ENCODE measurements at regions not wholly inside any gene's neighbourhood (a gene's known extent, or its start where the extent isn't known, plus 50 kb on each side); places are given as distances from the start of the nearest gene placed in this dataset.

- Histone ChIP-seq H3K79me2 (ENCODE audit: low read depth) (no peaks in the 10 kb centered on the region), H4K20me1 (ENCODE audit: insufficient read depth) (no peaks in the 10 kb centered on the region), H2AFZ (no peak overlapping the region), H3K9me3 (ENCODE audit: insufficient read depth, low read depth) (no peaks in the 10 kb centered on the region; the same call in 1 of the 2 replicates), H3K27me3 (ENCODE audit: insufficient read depth, low read depth) (no peaks in the 10 kb centered on the region), H3K27ac (no peak overlapping the region), H3K4me2 (no peak overlapping the region), H3F3A (ENCODE audit: insufficient read depth, low read depth) (peaks cover 8% of the 10 kb centered on the region; the same call in 1 of the 2 replicates), H3K36me3 (ENCODE audit: low read depth) (no peaks in the 10 kb centered on the region), H3K4me1 (replicated peaks; ENCODE audit: insufficient read depth) (peaks cover 18% of the 10 kb centered on the region), H3K4me3 (no peak overlapping the region), H3K9me2 (ENCODE audit: insufficient read depth) (no peaks in the 10 kb centered on the region)
- no peak for TF ChIP-seq EZH2 (IDR thresholded peaks at IDR 0.05; ENCODE audit: low read depth)
- TF ChIP-seq, protein P1, sequence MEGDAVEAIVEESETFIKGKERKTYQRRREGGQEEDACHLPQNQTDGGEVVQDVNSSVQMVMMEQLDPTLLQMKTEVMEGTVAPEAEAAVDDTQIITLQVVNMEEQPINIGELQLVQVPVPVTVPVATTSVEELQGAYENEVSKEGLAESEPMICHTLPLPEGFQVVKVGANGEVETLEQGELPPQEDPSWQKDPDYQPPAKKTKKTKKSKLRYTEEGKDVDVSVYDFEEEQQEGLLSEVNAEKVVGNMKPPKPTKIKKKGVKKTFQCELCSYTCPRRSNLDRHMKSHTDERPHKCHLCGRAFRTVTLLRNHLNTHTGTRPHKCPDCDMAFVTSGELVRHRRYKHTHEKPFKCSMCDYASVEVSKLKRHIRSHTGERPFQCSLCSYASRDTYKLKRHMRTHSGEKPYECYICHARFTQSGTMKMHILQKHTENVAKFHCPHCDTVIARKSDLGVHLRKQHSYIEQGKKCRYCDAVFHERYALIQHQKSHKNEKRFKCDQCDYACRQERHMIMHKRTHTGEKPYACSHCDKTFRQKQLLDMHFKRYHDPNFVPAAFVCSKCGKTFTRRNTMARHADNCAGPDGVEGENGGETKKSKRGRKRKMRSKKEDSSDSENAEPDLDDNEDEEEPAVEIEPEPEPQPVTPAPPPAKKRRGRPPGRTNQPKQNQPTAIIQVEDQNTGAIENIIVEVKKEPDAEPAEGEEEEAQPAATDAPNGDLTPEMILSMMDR (conservative IDR thresholded peaks at IDR 0.05): no peak
- DNase-seq: no peak
- POLR2A ChIA-PET (ENCODE audit: unreplicated experiment): no interaction called here
- CTCF ChIA-PET: no interaction called here
- no TSS peak for BruUV-seq (replicated peaks)
- intact Hi-C loops (cut with micrococcal nuclease; ENCODE audit: unreplicated experiment): no loop called here
Observed at GRCh38 chr6:105872249-105872648, 213.9 kb upstream of the PRDM1 start.

GRCh38 chr6:105871542-105871941 lies 214.6 kb upstream of the PRDM1 start:
- intact Hi-C loops (cut with micrococcal nuclease; ENCODE audit: unreplicated experiment): no loop called here
- H3F3A ChIP-seq (ENCODE audit: insufficient read depth, low read depth): peaks cover 8% of the 10 kb centered on the region; the same call in 1 of the 2 replicates
- H3K27ac ChIP-seq: no peak overlapping the region
- H3K4me1 ChIP-seq (replicated peaks; ENCODE audit: insufficient read depth): peaks cover 18% of the 10 kb centered on the region
- DNase-seq: no peak
- no peak overlapping the region for H3K4me3 ChIP-seq
- H3K4me2 ChIP-seq: no peak overlapping the region
- no TSS peak for BruUV-seq (replicated peaks)
- H3K27me3 ChIP-seq (ENCODE audit: insufficient read depth, low read depth): no peaks in the 10 kb centered on the region
- H3K9me3 ChIP-seq (ENCODE audit: insufficient read depth, low read depth): no peaks in the 10 kb centered on the region; the same call in 1 of the 2 replicates
- ChIA-PET POLR2A (ENCODE audit: unreplicated experiment) (no interaction called here), CTCF (no interaction called here)
- H2AFZ ChIP-seq: no peak overlapping the region
- no peaks in the 10 kb centered on the region for H3K36me3 ChIP-seq (ENCODE audit: low read depth)
- no peaks in the 10 kb centered on the region for H3K9me2 ChIP-seq (ENCODE audit: insufficient read depth)
- H3K79me2 ChIP-seq (ENCODE audit: low read depth): no peaks in the 10 kb centered on the region
- H4K20me1 ChIP-seq (ENCODE audit: insufficient read depth): no peaks in the 10 kb centered on the region
- TF ChIP-seq EZH2 (IDR thresholded peaks at IDR 0.05; ENCODE audit: low read depth): no peak
- TF ChIP-seq, protein P1 (conservative IDR thresholded peaks at IDR 0.05): no peak

- H3K9me3 ChIP-seq (ENCODE audit: insufficient read depth, low read depth): no peaks in the 10 kb centered on the region; the same call in 1 of the 2 replicates
- H3F3A ChIP-seq (ENCODE audit: insufficient read depth, low read depth): peaks cover 8% of the 10 kb centered on the region; the same call in 1 of the 2 replicates
- H2AFZ ChIP-seq: no peak overlapping the region
- no peaks in the 10 kb centered on the region for H3K9me2 ChIP-seq (ENCODE audit: insufficient read depth)
- no peaks in the 10 kb centered on the region for H4K20me1 ChIP-seq (ENCODE audit: insufficient read depth)
- no peaks in the 10 kb centered on the region for H3K79me2 ChIP-seq (ENCODE audit: low read depth)
- no peaks in the 10 kb centered on the region for H3K27me3 ChIP-seq (ENCODE audit: insufficient read depth, low read depth)
- DNase-seq: no peak
- TF ChIP-seq, protein P1 (conservative IDR thresholded peaks at IDR 0.05): no peak
- no peak overlapping the region for H3K4me2 ChIP-seq
- H3K36me3 ChIP-seq (ENCODE audit: low read depth): no peaks in the 10 kb centered on the region
- no peak overlapping the region for H3K4me3 ChIP-seq
- intact Hi-C loops (cut with micrococcal nuclease; ENCODE audit: unreplicated experiment): no loop called here
- BruUV-seq (replicated peaks): no TSS peak
- H3K27ac ChIP-seq: no peak overlapping the region
- CTCF ChIA-PET: no interaction called here
- H3K4me1 ChIP-seq (replicated peaks; ENCODE audit: insufficient read depth): peaks cover 18% of the 10 kb centered on the region
- POLR2A ChIA-PET (ENCODE audit: unreplicated experiment): no interaction called here
Observed at GRCh38 chr6:105869835-105870440, 216.2 kb upstream of the PRDM1 start.

Data from PC-9 (cell line).